ENCODE measurements at regions not wholly inside any gene's neighbourhood (a gene's known extent, or its start where the extent isn't known, plus 50 kb on each side); places are given as distances from the start of the nearest gene placed in this dataset.
"Not testable (repeated sequence)": the region's sequence is repeated elsewhere in the genome, so short reads cannot be mapped to it uniquely, and the experiment has no call there.

DNA sequence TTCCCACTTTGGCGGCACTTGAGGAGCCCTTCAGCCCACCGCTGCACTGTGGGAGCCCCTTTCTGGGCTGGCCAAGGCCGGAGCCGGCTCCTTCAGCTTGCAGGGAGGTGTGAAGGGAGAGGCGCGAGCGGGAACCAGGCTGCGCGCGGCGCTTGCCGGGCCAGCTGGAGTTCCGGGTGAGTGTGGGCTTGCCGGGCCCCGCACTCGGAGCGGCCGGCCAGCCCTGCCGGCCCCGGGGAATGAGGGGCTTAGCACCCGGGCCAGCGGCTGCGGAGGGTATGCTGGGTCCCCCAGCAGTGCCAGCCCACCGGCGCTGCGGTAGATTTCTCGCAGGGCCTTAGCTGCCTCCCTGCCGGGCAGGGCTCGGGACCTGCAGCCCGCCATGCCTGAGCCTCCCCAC, 60.2 kb upstream of the GJB6 start:
- not testable (repeated sequence) for H3K18ac ChIP-seq (ENCODE audit: low read length); H3K4me1 ChIP-seq (ENCODE audit: control insufficient read depth in 1 of 2, insufficient read depth in 2 of 2, low read length in 2 of 2); H3K27ac ChIP-seq (ENCODE audit: low read depth, low read length); H3K79me2 ChIP-seq (ENCODE audit: control insufficient read depth, insufficient read depth, low read length, poor library complexity); H4K8ac ChIP-seq (ENCODE audit: low read depth, low read length); H2AK5ac ChIP-seq (ENCODE audit: low read length); H2AFZ ChIP-seq (ENCODE audit: insufficient read depth, low read length, poor library complexity); H4K91ac ChIP-seq (ENCODE audit: low read depth, low read length); H4K12ac ChIP-seq (ENCODE audit: low read depth, low read length); H3K36me3 ChIP-seq (ENCODE audit: control insufficient read depth in 1 of 2, insufficient read depth in 2 of 2, low read length in 2 of 2); DNase-seq; H3K9me3 ChIP-seq (ENCODE audit: insufficient read depth, low read depth, low read length); H3K4me2 ChIP-seq (ENCODE audit: low read length); H2BK12ac ChIP-seq (ENCODE audit: low read length); H3K4me3 ChIP-seq (ENCODE audit: low read depth, low read length); H3K23ac ChIP-seq (ENCODE audit: low read length); H2BK5ac ChIP-seq (ENCODE audit: low read depth, low read length, poor library complexity); H3K14ac ChIP-seq (ENCODE audit: low read length); H2BK120ac ChIP-seq (ENCODE audit: insufficient read depth, low read length, poor library complexity); H3K4ac ChIP-seq (ENCODE audit: low read depth, low read length); H3K27me3 ChIP-seq (ENCODE audit: insufficient read depth, low read length); H3K79me1 ChIP-seq (ENCODE audit: low read length); H3K9ac ChIP-seq (ENCODE audit: low read length)
- WGBS (ENCODE audit: extremely low coverage, insufficient coverage, insufficient read length), result no CpG with 5 or more reads among the region's 30 CpGs

DNA sequence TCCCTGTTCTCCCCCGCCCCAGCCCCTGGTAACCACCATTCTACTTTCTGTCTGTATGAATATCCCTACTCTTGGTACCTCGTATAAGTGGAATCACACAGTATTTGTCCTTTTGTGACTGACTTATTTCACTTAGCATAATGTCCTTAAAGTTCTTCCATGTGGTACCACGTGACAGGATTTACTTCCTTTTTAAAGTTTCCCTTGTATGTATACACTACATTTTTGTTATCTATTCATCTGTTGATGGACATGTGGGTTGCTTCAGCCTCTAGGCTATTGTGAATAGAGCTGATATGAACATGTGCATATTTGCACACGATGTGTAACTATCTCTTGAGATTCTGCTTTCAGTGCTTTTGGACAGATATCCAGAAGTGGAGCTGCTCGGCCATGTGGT, 59.6 kb upstream of the GJB6 start:
- no peak overlapping the region for H2AFZ ChIP-seq (ENCODE audit: insufficient read depth, low read length, poor library complexity)
- H3K36me3 ChIP-seq (ENCODE audit: control insufficient read depth in 1 of 2, insufficient read depth in 2 of 2, low read length in 2 of 2), result no peaks in the 10 kb centered on the region
- no peak overlapping the region for H3K4me3 ChIP-seq (ENCODE audit: low read depth, low read length)
- H3K79me2 ChIP-seq (ENCODE audit: control insufficient read depth, insufficient read depth, low read length, poor library complexity), result no peaks in the 10 kb centered on the region
- no peak overlapping the region for H2BK12ac ChIP-seq (ENCODE audit: low read length)
- H3K79me1 ChIP-seq (ENCODE audit: low read length), result no peaks in the 10 kb centered on the region
- H2AK5ac ChIP-seq (ENCODE audit: low read length), result no peak overlapping the region
- no peak overlapping the region for H3K4me2 ChIP-seq (ENCODE audit: low read length)
- H3K4ac ChIP-seq (ENCODE audit: low read depth, low read length), result no peak overlapping the region
- no peak overlapping the region for H4K8ac ChIP-seq (ENCODE audit: low read depth, low read length)
- H4K91ac ChIP-seq (ENCODE audit: low read depth, low read length), result no peak overlapping the region
- H3K14ac ChIP-seq (ENCODE audit: low read length), result no peak overlapping the region
- no peaks in the 10 kb centered on the region for H3K9me3 ChIP-seq (ENCODE audit: insufficient read depth, low read depth, low read length)
- H3K18ac ChIP-seq (ENCODE audit: low read length), result no peak overlapping the region
- no peak overlapping the region for H3K23ac ChIP-seq (ENCODE audit: low read length)
- H3K4me1 ChIP-seq (ENCODE audit: control insufficient read depth in 1 of 2, insufficient read depth in 2 of 2, low read length in 2 of 2), result no peaks in the 10 kb centered on the region
- no peak overlapping the region for H2BK5ac ChIP-seq (ENCODE audit: low read depth, low read length, poor library complexity)
- no peaks in the 10 kb centered on the region for H3K27me3 ChIP-seq (ENCODE audit: insufficient read depth, low read length)
- H3K27ac ChIP-seq (ENCODE audit: low read depth, low read length), result no peak overlapping the region
- H4K12ac ChIP-seq (ENCODE audit: low read depth, low read length), result no peak overlapping the region
- no peak overlapping the region for H2BK120ac ChIP-seq (ENCODE audit: insufficient read depth, low read length, poor library complexity)
- DNase-seq, result no peak
- no CpG with 5 or more reads among the region's 5 CpGs for WGBS (ENCODE audit: extremely low coverage, insufficient coverage, insufficient read length)
- H3K9ac ChIP-seq (ENCODE audit: low read length), result no peak overlapping the region

DNA sequence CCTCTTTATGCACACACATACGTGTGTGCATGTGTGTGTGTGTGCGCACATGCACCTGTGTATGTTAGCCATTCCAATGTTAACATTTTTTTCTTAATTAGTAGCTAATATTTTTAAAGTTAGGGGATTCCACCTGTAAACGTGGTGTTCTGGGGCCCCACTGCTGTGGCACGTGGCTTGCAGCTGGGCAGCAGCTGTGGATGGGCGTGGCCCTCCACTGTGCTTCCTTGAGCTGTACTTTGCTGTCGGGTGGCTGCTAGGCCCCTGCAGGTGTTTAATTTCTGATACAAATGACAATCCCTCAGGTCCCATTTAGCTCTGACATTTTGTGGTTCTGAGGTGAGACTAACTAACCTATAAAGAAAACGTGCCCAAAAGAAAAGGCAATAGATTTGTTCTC, 58.9 kb upstream of the GJB6 start:
- Histone ChIP-seq H3K23ac (ENCODE audit: low read length) (no peak overlapping the region), H3K27ac (ENCODE audit: low read depth, low read length) (no peak overlapping the region), H3K27me3 (ENCODE audit: insufficient read depth, low read length) (no peaks in the 10 kb centered on the region), H4K8ac (ENCODE audit: low read depth, low read length) (no peak overlapping the region), H3K9me3 (ENCODE audit: insufficient read depth, low read depth, low read length) (no peaks in the 10 kb centered on the region), H3K18ac (ENCODE audit: low read length) (no peak overlapping the region), H3K4me1 (ENCODE audit: control insufficient read depth in 1 of 2, insufficient read depth in 2 of 2, low read length in 2 of 2) (no peaks in the 10 kb centered on the region), H3K36me3 (ENCODE audit: control insufficient read depth in 1 of 2, insufficient read depth in 2 of 2, low read length in 2 of 2) (no peaks in the 10 kb centered on the region), H3K9ac (ENCODE audit: low read length) (no peak overlapping the region), H2BK5ac (ENCODE audit: low read depth, low read length, poor library complexity) (no peak overlapping the region), H3K4me3 (ENCODE audit: low read depth, low read length) (no peak overlapping the region), H2AFZ (ENCODE audit: insufficient read depth, low read length, poor library complexity) (no peak overlapping the region), H3K4me2 (ENCODE audit: low read length) (no peak overlapping the region), H3K79me1 (ENCODE audit: low read length) (no peaks in the 10 kb centered on the region), H2AK5ac (ENCODE audit: low read length) (no peak overlapping the region), H4K91ac (ENCODE audit: low read depth, low read length) (no peak overlapping the region), H4K12ac (ENCODE audit: low read depth, low read length) (no peak overlapping the region), H3K79me2 (ENCODE audit: control insufficient read depth, insufficient read depth, low read length, poor library complexity) (no peaks in the 10 kb centered on the region), H3K14ac (ENCODE audit: low read length) (no peak overlapping the region), H3K4ac (ENCODE audit: low read depth, low read length) (no peak overlapping the region), H2BK120ac (ENCODE audit: insufficient read depth, low read length, poor library complexity) (no peak overlapping the region), H2BK12ac (ENCODE audit: low read length) (no peak overlapping the region)
- WGBS (ENCODE audit: extremely low coverage, insufficient coverage, insufficient read length), result no CpG with 5 or more reads among the region's 7 CpGs
- DNase-seq, result no peak

DNA sequence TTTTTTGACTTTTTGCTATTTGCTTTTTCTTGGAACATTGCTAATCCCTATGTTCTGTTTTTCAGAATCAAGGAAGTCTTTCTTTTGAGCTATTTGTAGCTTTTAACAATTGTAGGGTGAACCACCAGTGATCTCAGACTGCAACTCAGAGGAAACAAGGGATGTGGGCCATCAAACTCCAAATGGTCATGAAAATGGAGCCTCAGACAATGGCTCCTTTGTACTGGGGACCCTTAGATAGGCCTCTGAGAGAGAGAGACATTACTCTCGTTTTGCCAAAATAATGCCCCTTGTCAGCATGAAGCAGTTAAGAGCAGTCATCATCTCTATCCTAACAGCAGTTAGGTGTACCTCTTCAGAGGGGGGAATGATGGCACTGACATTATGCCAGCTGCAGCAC, 56.4 kb upstream of the GJB6 start:
- H4K12ac ChIP-seq (ENCODE audit: low read depth, low read length), result no peak overlapping the region
- H3K9me3 ChIP-seq (ENCODE audit: insufficient read depth, low read depth, low read length), result peaks cover 13% of the 10 kb centered on the region

More for the DNA sequence above, 56.4 kb upstream of the GJB6 start:
- no peak overlapping the region for H2BK120ac ChIP-seq (ENCODE audit: insufficient read depth, low read length, poor library complexity)
- H2BK12ac ChIP-seq (ENCODE audit: low read length), result no peak overlapping the region
- H3K27me3 ChIP-seq (ENCODE audit: insufficient read depth, low read length), result no peaks in the 10 kb centered on the region
- H3K36me3 ChIP-seq (ENCODE audit: control insufficient read depth in 1 of 2, insufficient read depth in 2 of 2, low read length in 2 of 2), result peaks cover 0 to under 1% of the 10 kb centered on the region in 2 experiments
- no CpG with 5 or more reads among the region's 1 CpG for WGBS (ENCODE audit: extremely low coverage, insufficient coverage, insufficient read length)
- no peak overlapping the region for H3K4me2 ChIP-seq (ENCODE audit: low read length)
- no peaks in the 10 kb centered on the region for H3K79me1 ChIP-seq (ENCODE audit: low read length)
- no peak overlapping the region for H2BK5ac ChIP-seq (ENCODE audit: low read depth, low read length, poor library complexity)
- H2AK5ac ChIP-seq (ENCODE audit: low read length), result no peak overlapping the region
- no peak for DNase-seq
- H3K4me3 ChIP-seq (ENCODE audit: low read depth, low read length), result no peak overlapping the region
- H3K4me1 ChIP-seq (ENCODE audit: control insufficient read depth in 1 of 2, insufficient read depth in 2 of 2, low read length in 2 of 2), result no peaks in the 10 kb centered on the region
- H2AFZ ChIP-seq (ENCODE audit: insufficient read depth, low read length, poor library complexity), result no peak overlapping the region
- H3K23ac ChIP-seq (ENCODE audit: low read length), result no peak overlapping the region
- H3K18ac ChIP-seq (ENCODE audit: low read length), result no peak overlapping the region
- no peak overlapping the region for H3K9ac ChIP-seq (ENCODE audit: low read length)
- H3K14ac ChIP-seq (ENCODE audit: low read length), result no peak overlapping the region
- H3K79me2 ChIP-seq (ENCODE audit: control insufficient read depth, insufficient read depth, low read length, poor library complexity), result no peaks in the 10 kb centered on the region
- no peak overlapping the region for H3K4ac ChIP-seq (ENCODE audit: low read depth, low read length)
- no peak overlapping the region for H4K8ac ChIP-seq (ENCODE audit: low read depth, low read length)
- H3K27ac ChIP-seq (ENCODE audit: low read depth, low read length), result no peak overlapping the region
- H4K91ac ChIP-seq (ENCODE audit: low read depth, low read length), result no peak overlapping the region

Measured in trophoblast cell (in vitro differentiated cells and primary cell).